ENCODE measurements at regions not wholly inside any gene's neighbourhood (a gene's known extent, or its start where the extent isn't known, plus 50 kb on each side); places are given as distances from the start of the nearest gene placed in this dataset.

DNA sequence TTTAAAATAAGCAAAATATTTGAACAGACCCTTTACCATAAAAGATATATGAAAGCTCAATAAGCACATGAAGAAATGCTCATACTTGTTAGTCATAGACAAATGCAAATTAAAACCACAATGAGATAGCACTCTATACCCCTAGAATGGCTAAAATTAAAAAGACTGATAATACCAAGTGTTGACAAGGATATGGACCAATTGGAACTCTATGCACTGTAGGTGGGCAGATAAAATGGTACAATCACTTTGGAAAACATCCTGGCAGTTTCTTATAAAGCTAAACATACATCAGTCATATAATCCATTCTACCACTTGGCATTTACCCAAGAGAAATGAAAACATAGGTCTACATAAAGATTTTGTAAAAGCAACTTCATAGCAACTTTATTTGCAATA, 293.0 kb upstream of the TLE3 start:
- no peak for ATAC-seq
- Mint-ChIP-seq H3K9me3 (no peaks in the 10 kb centered on the region), H3K27ac (no peak overlapping the region), H3K36me3 (no peaks in the 10 kb centered on the region)
- no peak for DNase-seq (ENCODE audit: low spot score in 2 of 2)

DNA sequence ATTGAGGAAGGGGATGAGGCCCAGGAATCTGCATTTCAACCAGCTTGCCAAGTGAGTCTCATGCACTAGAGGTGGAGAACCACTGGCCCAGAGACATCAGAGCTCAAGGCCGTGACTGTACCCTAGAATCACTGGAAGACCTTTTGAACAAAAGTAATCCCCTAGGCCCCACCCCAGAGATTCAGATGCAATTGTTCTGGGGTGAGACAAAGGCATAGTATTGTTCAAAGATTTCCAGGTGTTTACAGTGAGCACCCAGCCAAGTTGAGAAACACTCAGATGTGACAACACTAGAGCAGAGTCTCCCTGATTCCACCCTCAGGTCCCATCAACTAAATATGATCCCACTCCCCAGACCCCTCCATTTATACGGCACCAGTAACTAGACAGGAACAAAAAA, 290.3 kb upstream of the TLE3 start:
- ATAC-seq: no peak
- Mint-ChIP-seq H3K36me3 (no peaks in the 10 kb centered on the region), H3K9me3 (no peaks in the 10 kb centered on the region), H3K27ac (no peak overlapping the region)
- DNase-seq (ENCODE audit: low spot score in 2 of 2): no peak

DNA sequence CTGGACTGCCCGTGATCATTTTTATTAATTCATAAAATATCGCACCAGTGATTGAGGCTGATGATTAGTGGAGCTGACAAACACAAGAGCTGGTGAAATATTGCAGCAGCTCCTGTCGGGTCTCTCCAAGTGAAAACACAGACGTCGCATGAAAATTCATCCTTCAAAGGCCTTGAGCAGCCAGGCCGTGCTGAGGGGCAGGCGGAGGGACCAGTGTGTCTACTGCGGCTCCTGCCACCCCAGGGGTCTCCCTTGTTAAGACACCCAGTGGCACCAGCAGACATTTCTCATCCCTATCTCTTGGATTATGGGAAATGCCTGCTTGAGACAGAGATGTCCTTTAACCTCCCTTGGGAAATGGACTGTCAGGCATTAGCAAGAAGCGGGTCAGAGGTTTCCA, 289.4 kb upstream of the TLE3 start:
- DNase-seq (ENCODE audit: low spot score in 2 of 2): no peak

DNA sequence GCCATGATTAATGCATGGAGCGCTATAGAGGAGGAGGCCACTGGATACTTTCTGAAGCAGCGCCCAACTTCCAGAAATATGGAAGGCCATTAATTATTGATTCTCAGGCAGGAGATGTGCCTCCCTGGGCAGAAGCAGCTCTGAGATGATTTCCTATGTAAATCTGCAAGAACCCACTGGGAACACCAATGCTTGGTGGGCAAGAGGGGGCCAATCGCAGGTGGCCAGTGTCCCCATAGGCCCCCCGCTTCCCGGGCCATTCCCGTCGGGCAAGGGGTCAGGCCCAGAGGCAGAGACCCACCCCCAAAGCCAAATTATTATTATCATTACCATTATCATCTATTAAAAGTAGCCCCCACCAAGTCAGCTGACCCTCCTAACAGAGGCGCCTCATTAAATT, 288.0 kb upstream of the TLE3 start:
- Mint-ChIP-seq H3K27ac (no peak overlapping the region), H3K36me3 (peaks cover 0 to 7% of the 10 kb centered on the region in 2 donors), H3K9me3 (peaks cover 0 to 5% of the 10 kb centered on the region in 2 donors)
- DNase-seq (ENCODE audit: low spot score in 2 of 2): no peak
- no peak for ATAC-seq

More for the DNA sequence above, 289.4 kb upstream of the TLE3 start:
- Mint-ChIP-seq H3K27ac (no peak overlapping the region), H3K9me3 (peaks cover 0 to under 1% of the 10 kb centered on the region in 2 donors), H3K36me3 (peaks cover 0 to under 1% of the 10 kb centered on the region in 2 donors)
- ATAC-seq: no peak

DNA sequence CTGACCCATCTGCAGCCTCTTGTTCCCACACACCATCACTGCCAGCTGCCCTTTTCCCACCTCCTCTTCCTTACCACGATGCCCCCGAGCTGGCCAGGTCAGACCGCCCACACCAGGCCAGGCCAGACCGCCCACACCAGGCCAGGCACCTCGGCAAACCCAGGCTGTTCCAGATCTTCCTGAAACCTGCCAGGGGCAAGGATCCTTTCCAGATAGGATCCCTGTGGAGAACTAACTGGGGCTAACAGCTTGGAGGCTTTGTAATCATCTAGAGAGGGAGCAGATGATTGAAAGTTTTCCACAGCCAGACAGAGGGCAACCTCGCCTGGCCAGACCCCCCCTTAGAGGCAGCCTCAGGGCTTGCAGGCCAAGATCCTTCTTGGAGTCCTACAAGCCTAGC, 287.3 kb upstream of the TLE3 start:
- ATAC-seq: no peak
- Mint-ChIP-seq H3K9me3 (peaks cover 0 to 5% of the 10 kb centered on the region in 2 donors), H3K27ac (no peak overlapping the region), H3K36me3 (peaks cover 0 to 7% of the 10 kb centered on the region in 2 donors)
- no peak for DNase-seq (ENCODE audit: low spot score in 2 of 2)

DNA sequence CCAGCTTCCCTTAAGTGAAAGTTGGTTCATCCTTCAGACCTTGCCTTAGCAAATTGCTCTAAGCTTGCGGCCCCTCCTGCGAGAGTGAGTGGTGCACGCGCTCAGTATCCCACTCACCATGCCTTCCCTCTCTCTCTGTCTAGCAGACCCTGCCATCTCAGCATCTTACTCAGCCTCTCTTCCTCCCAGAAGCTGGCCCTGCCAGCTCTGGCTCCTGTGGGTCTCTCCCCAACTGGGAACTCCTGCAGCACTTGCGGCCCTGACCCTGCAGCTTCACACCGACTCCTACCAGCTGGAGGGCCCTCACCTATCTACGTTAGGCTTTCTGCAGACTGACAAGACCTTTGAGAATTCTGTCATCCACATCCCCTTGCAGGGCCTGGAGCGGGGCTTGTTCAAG, 286.1 kb upstream of the TLE3 start:
- Mint-ChIP-seq H3K36me3 (peaks cover 0 to 7% of the 10 kb centered on the region in 2 donors), H3K27ac (no peak overlapping the region), H3K9me3 (peaks cover 0 to 5% of the 10 kb centered on the region in 2 donors)
- DNase-seq (ENCODE audit: low spot score in 2 of 2) (no peak), ATAC-seq (no peak)

DNA sequence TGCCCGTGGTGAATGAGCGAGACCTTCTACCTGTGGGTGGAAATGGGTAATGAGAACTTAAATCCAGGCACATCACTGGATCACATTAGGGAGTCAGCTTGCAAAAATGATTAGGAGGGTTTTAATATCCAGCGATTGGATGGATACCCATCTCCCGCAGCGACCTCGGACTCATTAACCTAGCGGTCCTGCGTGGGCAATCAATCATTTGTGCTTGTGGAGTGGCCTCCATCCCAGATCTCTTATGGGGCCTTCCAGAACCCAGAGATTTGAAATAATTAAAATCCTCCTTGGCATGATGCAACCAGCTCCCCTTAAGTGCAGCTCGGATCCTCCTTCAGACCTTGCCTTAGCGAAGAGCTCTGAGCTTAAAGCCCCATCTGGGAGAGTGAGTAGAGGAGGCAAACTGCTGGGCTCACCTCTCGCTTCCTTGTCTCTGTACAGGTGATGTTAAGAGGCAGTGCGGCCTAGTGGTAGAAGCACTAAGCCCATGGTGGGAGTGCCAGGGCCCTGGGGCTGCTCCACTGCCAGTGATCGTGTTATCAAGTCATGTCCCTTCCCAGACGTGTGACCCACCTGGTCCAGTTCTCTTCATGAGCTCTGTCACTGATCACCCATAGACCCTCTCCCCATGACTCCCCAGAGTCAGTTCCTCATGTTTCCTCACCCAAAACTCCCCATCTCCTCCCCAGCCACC, 285.2 kb upstream of the TLE3 start:
- no peak for ATAC-seq
- no peak for DNase-seq (ENCODE audit: low spot score in 2 of 2)
- Mint-ChIP-seq H3K36me3 (peaks cover 0 to 7% of the 10 kb centered on the region in 2 donors), H3K27ac (no peak overlapping the region), H3K9me3 (peaks cover 0 to 5% of the 10 kb centered on the region in 2 donors)

DNA sequence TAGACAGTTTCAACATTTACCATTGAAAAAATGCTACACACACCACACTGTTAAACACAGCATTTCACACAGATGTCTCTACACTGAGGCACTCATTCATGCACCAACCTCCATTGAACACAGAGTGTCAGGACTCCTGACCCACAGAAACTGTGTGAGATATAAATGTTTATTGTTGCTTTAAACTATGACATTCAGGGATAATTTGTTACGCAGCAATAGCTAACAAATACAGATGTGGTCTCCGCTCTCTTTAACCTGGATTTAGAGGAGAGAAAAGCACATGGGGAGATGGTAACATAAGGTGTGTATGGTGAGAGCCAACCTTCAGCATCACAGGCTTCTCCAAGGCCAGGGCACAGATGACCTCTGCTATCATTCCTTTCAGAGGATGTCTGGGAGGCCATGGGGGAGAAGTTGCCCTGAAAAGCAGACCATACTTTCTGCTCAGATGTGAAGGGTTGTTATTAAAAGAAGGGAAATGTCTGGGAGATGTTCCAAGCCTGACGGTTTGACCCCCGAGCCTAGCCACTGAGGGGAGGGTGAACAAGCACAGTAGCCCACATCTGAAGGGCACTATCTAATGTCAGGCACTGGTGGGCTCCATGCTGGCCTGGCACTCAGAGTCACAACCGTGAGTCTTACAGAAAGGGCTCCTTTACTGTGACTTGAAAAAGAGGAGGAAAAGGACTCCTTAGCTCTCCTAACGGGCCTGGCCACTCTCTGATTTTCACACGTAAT, 284.5 kb upstream of the TLE3 start:
- ATAC-seq (no peak), DNase-seq (ENCODE audit: low spot score in 2 of 2) (no peak)
- Mint-ChIP-seq H3K9me3 (peaks cover 0 to 5% of the 10 kb centered on the region in 2 donors), H3K36me3 (peaks cover 0 to 7% of the 10 kb centered on the region in 2 donors), H3K27ac (no peak overlapping the region)

DNA sequence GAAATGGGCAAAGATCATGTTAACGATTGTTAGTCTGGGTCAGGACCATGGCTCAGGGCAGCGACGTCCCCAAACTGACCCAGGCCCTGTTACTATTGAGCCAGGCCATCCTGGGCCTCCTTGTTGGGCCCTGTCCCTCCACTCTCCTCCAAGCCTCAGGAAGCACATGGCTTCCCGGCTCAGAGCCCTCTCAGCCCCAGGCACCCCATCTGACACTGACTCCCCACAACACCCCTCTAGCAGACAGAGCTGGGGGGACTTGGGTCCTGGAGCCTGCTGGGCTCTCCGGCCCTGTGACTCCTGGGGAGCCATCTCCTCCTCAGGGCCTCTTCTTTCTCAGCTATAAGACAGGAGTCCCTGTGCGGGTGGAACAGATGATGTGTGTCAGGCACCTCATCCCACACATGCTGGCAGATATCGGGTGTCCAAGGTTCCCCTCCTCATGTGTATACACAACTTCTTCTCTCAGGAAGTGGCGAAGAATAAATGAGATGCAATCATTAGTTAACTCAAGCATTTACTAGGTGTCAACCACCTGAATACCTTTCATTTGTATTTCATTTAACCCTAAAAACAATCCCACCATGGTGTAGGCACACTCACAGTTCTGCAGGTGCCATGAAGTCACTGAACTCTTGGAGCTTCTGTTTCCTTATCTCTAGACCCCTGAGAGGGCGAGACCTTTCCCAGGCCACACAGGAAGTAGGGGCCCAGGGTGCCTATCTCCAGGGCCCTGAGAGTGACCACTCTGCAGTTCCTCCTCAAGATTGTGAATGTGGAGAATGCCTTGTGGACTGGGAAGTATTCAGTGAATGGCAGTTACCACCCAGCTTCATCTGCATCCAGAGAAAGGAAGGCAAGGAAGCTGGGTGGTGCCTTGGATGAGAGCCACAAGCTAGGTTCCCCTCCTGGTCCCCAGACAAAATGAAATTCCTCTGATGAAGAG, 282.5 kb upstream of the TLE3 start:
- DNase-seq (ENCODE audit: low spot score in 2 of 2): no peak
- Mint-ChIP-seq H3K9me3 (peaks cover 0 to 5% of the 10 kb centered on the region in 2 donors), H3K36me3 (peaks cover 0 to 7% of the 10 kb centered on the region in 2 donors), H3K27ac (no peak overlapping the region)
- ATAC-seq: no peak

DNA sequence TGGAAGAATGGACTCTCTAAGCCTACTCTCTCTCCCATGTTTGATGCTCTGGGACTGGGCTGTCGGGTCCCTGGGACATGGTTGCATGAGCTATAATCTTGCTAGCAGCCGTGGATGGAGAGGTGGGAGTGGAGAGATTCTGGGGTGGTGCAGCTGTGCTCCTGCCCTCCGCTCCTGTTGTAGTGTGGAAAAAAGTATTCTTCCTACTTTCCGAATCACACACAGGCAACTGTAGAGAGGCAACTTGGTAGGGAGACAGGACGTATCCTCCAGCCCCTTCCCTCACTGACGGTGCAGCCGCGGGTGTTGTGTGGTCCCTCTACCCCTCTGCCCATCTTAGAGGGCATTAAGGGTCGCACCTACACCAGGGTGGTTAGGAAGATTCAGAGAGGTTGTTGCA, 281.4 kb upstream of the TLE3 start:
- no peak for DNase-seq (ENCODE audit: low spot score in 2 of 2)
- Mint-ChIP-seq H3K36me3 (peaks cover 0 to 7% of the 10 kb centered on the region in 2 donors), H3K27ac (no peak overlapping the region), H3K9me3 (peaks cover 0 to 5% of the 10 kb centered on the region in 2 donors)
- no peak for ATAC-seq

DNA sequence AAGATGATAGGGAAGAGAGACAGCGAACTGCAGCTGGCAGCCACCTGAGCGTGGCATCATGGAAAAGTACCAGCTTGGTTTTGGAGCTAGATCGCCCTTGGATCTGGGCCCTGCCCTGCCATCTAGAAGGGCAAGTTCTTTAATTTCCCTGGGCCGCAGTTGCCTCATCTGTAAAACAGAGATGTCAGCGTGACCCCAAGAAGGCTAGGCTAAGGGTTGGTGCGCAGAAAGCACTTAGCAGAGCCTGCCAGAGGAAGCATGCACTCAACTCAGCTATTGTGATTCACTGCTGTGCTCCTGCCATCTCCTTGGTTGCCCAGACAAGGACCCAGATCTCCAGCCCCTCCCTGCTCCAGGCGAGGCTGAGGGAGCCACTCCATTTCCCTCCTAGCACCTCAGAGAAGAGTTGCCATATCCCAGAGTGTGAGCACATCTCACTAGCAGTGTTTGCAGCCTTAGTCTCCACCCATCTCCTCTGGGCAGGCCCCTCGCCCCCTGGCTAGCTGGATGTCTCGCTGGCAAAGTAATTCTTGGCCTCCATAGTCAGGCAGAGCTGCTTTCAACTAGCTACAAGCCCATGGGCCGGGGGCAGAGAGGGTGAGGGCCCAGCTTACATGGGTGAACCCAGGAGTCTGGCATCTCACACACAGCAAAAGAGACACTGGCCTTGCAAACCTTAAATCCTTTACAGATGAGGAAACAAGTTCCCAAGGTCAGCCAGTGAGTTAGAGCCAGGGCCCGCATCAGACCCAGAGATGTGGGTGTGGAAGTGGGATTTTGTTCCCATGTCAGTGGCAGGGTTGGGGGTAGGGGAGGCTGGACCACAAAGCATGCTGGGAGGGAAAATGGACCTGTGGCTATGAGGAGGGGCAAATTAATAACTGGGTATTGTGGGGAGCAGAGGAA, 280.7 kb upstream of the TLE3 start:
- DNase-seq (ENCODE audit: low spot score in 2 of 2): no peak
- ATAC-seq: no peak
- peaks cover 0 to 7% of the 10 kb centered on the region in 2 donors for H3K36me3 Mint-ChIP-seq
- peaks cover 0 to 5% of the 10 kb centered on the region in 2 donors for H3K9me3 Mint-ChIP-seq
- no peak overlapping the region for H3K27ac Mint-ChIP-seq

DNA sequence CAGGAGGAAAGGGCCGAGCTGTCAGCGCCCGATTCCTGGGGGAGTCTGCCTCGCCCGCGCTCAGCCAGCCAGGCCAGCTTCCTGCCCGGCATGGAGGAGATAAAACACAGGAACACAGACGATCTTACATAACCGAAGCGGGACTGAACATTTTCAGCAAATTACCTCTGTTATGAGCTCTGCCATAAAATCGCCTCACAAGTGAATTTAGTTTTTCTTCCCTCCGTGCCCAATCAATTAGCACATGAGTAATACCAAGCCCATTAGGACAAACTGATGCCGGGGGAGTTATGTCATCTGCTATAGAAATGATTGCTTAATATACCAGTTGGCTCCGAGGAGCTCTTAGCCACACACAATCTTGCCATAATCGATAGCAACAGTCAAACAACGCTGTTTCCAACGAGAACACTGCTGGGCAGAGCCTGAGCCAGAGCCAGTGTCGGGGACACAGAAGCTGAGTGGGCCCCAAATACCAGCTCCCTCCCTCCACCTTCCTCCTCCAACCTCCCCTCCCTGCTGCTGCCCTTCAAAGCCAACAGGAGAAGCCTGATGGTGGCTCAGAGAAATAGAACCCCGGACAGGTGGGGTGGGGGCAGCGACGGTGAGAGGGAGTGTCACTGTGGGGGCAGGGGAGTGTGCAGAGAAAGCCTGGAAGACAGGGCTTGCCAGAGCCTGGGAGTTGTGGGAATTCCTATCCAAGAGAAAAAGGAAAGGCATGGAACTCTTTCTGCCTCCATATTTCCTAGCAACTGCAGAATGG, 279.4 kb upstream of the TLE3 start:
- Mint-ChIP-seq H3K9me3 (peaks cover 0 to 5% of the 10 kb centered on the region in 2 donors), H3K36me3 (peaks cover 0 to 6% of the 10 kb centered on the region in 2 donors), H3K27ac (peak overlapping the region in 1 of 2 donors; percentile 17)
- DNase-seq (ENCODE audit: low spot score in 2 of 2) (no peak), ATAC-seq (no peak)

DNA sequence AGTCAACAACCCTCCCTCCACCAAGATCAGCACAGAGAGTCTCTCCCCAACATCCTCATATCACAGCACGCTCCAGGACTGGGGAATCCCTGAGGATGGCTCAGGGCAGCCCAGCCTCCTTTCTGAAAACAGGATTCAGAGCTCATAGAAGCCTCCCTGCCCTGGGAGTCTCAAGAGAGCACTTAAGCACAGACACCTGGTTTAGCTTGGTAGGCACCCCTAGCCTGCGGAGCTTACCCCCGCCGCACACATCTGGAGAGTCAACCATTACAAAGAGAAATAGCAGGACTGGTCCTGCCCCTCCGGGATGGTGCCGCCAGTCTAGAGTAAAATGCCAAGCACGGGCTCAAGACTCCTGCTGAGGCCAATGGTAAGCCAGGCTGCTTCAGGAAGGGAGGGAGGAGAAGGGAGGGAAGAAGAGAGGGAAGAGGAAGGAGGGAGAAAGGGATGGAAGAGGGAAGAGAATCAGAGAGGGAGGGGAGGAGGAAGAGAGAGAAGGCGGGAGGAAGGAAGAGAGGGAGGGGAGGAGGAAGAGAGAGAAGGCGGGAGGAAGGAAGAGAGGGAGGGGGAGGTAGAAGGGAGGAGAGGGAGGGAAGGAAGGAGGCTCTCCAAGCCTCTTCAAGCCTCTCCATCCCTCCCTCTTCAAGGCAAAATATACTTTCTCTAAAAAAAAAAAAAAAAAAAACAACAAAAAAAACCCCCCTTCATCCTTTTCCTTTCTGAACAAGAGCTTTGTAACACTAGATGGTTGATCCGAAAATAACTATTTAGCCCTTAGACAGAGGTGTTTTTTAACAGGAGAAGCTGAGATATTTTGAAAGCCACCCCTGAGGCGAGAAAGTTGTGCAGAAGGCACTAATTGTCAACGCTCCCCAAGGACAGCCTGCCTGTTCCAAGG, 278.6 kb upstream of the TLE3 start:
- H3K36me3 Mint-ChIP-seq: no peaks in the 10 kb centered on the region
- DNase-seq (ENCODE audit: low spot score in 2 of 2): no peak
- ATAC-seq: no peak
- H3K9me3 Mint-ChIP-seq: no peaks in the 10 kb centered on the region
- no peak overlapping the region for H3K27ac Mint-ChIP-seq

DNA sequence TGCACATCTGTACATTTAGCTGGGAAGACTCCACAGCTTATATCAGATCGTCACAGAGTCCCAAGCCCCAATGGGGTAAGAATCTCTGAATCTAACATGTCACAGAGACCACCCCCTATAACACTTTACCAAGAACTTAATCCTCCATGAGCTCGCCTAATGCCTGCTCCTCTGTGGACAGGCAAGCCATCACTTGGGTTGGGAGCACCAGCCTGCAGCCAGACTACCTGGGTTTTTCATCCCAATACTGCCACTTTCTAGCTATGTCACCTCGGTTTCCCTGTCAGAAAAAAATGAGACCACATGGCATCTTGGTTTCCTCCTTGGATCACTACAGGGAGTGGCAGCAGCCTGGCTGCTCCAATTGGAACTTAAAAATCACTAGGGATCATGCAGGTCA, 277.9 kb upstream of the TLE3 start:
- no peak for ATAC-seq
- Mint-ChIP-seq H3K27ac (no peak overlapping the region), H3K9me3 (no peaks in the 10 kb centered on the region), H3K36me3 (no peaks in the 10 kb centered on the region)
- DNase-seq (ENCODE audit: low spot score in 2 of 2): no peak
